GM23338 (cell line): ENCODE measurements at regions not wholly inside any gene's neighbourhood (a gene's known extent, or its start where the extent isn't known, plus 50 kb on each side); places are given as distances from the start of the nearest gene placed in this dataset.

Experiments used
- ATAC-seq: fragments of 200-7000 bp; cut with Tn5 transposase; 3 replicates; pipeline ENCODE4 v1.9.1; 2020
- DNase-seq: peaks from one replicate; pipeline ENCODE4 v3.0.0-alpha.2; 2015; ENCODE audit warnings: low spot score
- H2AFZ ChIP-seq: fragments of 200-600 bp; sonication (generic); 2 replicates; pipeline ENCODE4 v1.8.0; 2016; ENCODE audit warnings: antibody characterized with exemption, mild to moderate bottlenecking, moderate library complexity
- H3F3A ChIP-seq: fragments of 200-600 bp; sonication (generic); replicated peaks from 2 replicates; pipeline ENCODE4 v1.8.0; 2017; ENCODE audit warnings: antibody characterized with exemption, mixed run types, low read depth
- H3K27ac ChIP-seq: fragments of 200-600 bp; sonication (generic); 2 replicates; pipeline ENCODE4 v1.6.1; 2016; ENCODE audit warnings: low read depth
- H3K27me3 ChIP-seq: fragments of 200-600 bp; sonication (generic); 2 replicates; pipeline ENCODE4 v1.8.0; 2016; ENCODE audit warnings: mild to moderate bottlenecking, mixed run types, moderate library complexity; ENCODE audit not compliant: insufficient read depth
- H3K36me3 ChIP-seq: fragments of 200-600 bp; sonication (generic); 2 replicates; pipeline ENCODE4 v1.8.0; 2016; ENCODE audit warnings: mild to moderate bottlenecking; ENCODE audit not compliant: insufficient read depth
- H3K4me1 ChIP-seq: fragments of 200-600 bp; sonication (generic); 2 replicates; pipeline ENCODE4 v1.8.0; 2016; ENCODE audit warnings: mild to moderate bottlenecking, moderate library complexity; ENCODE audit not compliant: insufficient read depth
- H3K4me2 ChIP-seq: fragments of 200-600 bp; sonication (generic); 2 replicates; pipeline ENCODE4 v1.7.1; 2017; ENCODE audit warnings: mixed run types
- H3K4me3 ChIP-seq: fragments of 200-600 bp; sonication (generic); 2 replicates; pipeline ENCODE4 v1.6.1; 2016; ENCODE audit warnings: mixed run types
- H3K79me2 ChIP-seq: fragments of 200-600 bp; sonication (generic); replicated peaks from 2 replicates; pipeline ENCODE4 v1.8.0; 2017; ENCODE audit warnings: mild to moderate bottlenecking; ENCODE audit not compliant: insufficient read depth
- H3K9me2 ChIP-seq: fragments of 200-600 bp; sonication (generic); 2 replicates; pipeline ENCODE4 v1.8.0; 2017; ENCODE audit not compliant: insufficient read depth
- H4K20me1 ChIP-seq: fragments of 200-600 bp; sonication (generic); replicated peaks from 2 replicates; pipeline ENCODE4 v1.8.0; 2017; ENCODE audit warnings: mild to moderate bottlenecking; ENCODE audit not compliant: insufficient read depth
- H3K27ac Mint-ChIP-seq: 2 replicates; pipeline ENCODE4 v1.8.0; 2020; ENCODE audit warnings: inconsistent platforms, mild to moderate bottlenecking, moderate library complexity, mixed read lengths
- H3K27me3 Mint-ChIP-seq: 3 replicates; pipeline ENCODE4 v1.8.0; 2022; ENCODE audit warnings: low read depth, mild to moderate bottlenecking, moderate library complexity, mixed read lengths, inconsistent platforms; ENCODE audit not compliant: insufficient read depth, poor library complexity
- H3K36me3 Mint-ChIP-seq: 3 replicates; pipeline ENCODE4 v1.8.0; 2021; ENCODE audit warnings: low read depth, mild to moderate bottlenecking, inconsistent platforms, moderate library complexity, mixed read lengths
- H3K4me1 Mint-ChIP-seq: 3 replicates; pipeline ENCODE4 v1.8.0; 2020; ENCODE audit warnings: mild to moderate bottlenecking, inconsistent platforms, mixed read lengths
- H3K4me3 Mint-ChIP-seq: 3 replicates; pipeline ENCODE4 v1.8.0; 2021; ENCODE audit warnings: moderate library complexity, mild to moderate bottlenecking, inconsistent platforms, mixed read lengths
- H3K9me3 Mint-ChIP-seq: 3 replicates; pipeline ENCODE4 v1.8.0; 2020; ENCODE audit warnings: moderate library complexity, mild to moderate bottlenecking, inconsistent platforms, mixed read lengths
- CREB1 ChIP-seq: fragments of 250-450 bp; sonication (Bioruptor Pico); IDR thresholded peaks from 2 replicates; pipeline ENCODE4 v1.5.0; 2020; ENCODE audit warnings: low read depth, mild to moderate bottlenecking, moderate library complexity
- CTCF ChIP-seq, 2 experiments: fragments of 200-600 bp in 1 of 2; sonication (generic) in 1 of 2; conservative IDR thresholded peaks; 2 replicates each; pipeline versions ENCODE4 v1.5.1 to v1.6.1; 2016 to 2017; ENCODE audit warnings: antibody characterized with exemption in 2 of 2, low read depth in 2 of 2, mild to moderate bottlenecking in 2 of 2, moderate library complexity in 1 of 2
- EZH2 ChIP-seq: fragments of 200-600 bp; sonication (generic); IDR thresholded peaks from one replicate; pipeline ENCODE4 v1.8.0; 2017; ENCODE audit warnings: antibody characterized with exemption, mild to moderate bottlenecking, low read depth; ENCODE audit not compliant: unreplicated experiment
- EZH2phosphoT487 ChIP-seq: fragments of 200-600 bp; sonication (generic); IDR thresholded peaks from one replicate; pipeline ENCODE4 v1.8.1; 2018; ENCODE audit warnings: antibody characterized with exemption; ENCODE audit not compliant: unreplicated experiment
- JUNB ChIP-seq: IDR thresholded peaks from one replicate; pipeline ENCODE4 v1.6.1; 2016; ENCODE audit warnings: antibody characterized with exemption; ENCODE audit not compliant: unreplicated experiment
- NANOG ChIP-seq: IDR thresholded peaks from 2 replicates; pipeline ENCODE4 v1.6.1; 2016; ENCODE audit warnings: antibody characterized with exemption, borderline replicate concordance
- REST ChIP-seq: IDR thresholded peaks from one replicate; pipeline ENCODE4 v1.6.1; 2018; ENCODE audit warnings: antibody characterized with exemption; ENCODE audit not compliant: unreplicated experiment
- STAT1 ChIP-seq: IDR thresholded peaks from one replicate; pipeline ENCODE4 v1.6.1; 2016; ENCODE audit warnings: antibody characterized with exemption; ENCODE audit not compliant: unreplicated experiment
- ZNF331 ChIP-seq: fragments of 250-450 bp; sonication (Bioruptor Pico); IDR thresholded peaks from 2 replicates; pipeline ENCODE4 v1.5.0; 2020; ENCODE audit warnings: low read depth, mild to moderate bottlenecking, moderate library complexity
- TF ChIP-seq, protein P1 (sequence below): IDR thresholded peaks from 2 replicates; pipeline ENCODE4 v1.6.1; 2016; ENCODE audit warnings: antibody characterized with exemption

- Histone ChIP-seq H3K27ac (no peak overlapping the region), H3K4me1 (peaks cover 5% of the 10 kb centered on the region; the same call in 1 of the 2 replicates), H3K79me2 (no peaks in the 10 kb centered on the region), H4K20me1 (no peaks in the 10 kb centered on the region), H3K27me3 (no peaks in the 10 kb centered on the region), H3F3A (no peaks in the 10 kb centered on the region), H3K4me2 (no peak overlapping the region), H3K36me3 (no peaks in the 10 kb centered on the region), H2AFZ (no peak overlapping the region), H3K4me3 (no peak overlapping the region), H3K9me2 (no peaks in the 10 kb centered on the region)
- no peak overlapping the region for H3K4me3 Mint-ChIP-seq
- no peak for DNase-seq
- peaks cover 1% of the 10 kb centered on the region for H3K27me3 Mint-ChIP-seq
- peaks cover 35% of the 10 kb centered on the region for H3K4me1 Mint-ChIP-seq
- no peak for ATAC-seq
- H3K36me3 Mint-ChIP-seq = peaks cover 12% of the 10 kb centered on the region; the same call in 2 of the 3 replicates
- peaks cover 5% of the 10 kb centered on the region; the same call in 2 of the 3 replicates for H3K9me3 Mint-ChIP-seq
- no peak for TF ChIP-seq ZNF331
- H3K27ac Mint-ChIP-seq = no peak overlapping the region
These were observed 76.7 kb upstream of the SLC38A2 start for GRCh38 chr12:46449316-46449715.

DNA sequence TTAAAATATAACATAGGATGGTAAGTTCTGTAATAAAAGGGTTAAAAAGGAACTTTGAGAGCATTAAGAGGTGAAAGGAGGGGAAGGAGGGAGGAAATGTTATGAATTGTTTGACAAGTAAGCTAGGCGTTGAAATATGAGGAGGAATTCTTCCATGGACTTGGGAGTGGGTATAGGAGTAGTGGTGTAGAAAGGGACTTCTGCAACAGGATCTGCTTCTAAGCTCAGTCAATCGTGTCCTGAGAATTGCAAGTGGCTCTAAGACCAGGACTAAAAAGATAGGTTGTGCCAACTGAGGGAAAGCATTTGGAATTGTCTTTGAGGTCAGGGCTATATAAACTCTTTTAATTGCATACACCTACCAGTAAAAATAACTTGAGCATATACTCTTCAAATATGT lies 74.1 kb upstream of the SLC38A2 start:
- Histone ChIP-seq H2AFZ (no peak overlapping the region), H3K4me1 (0 out of 2 replicates have a peak, but pooled peaks cover 5% of the 10 kb centered on the region), H3K27ac (no peak overlapping the region), H4K20me1 (no peaks in the 10 kb centered on the region), H3K4me3 (no peak overlapping the region), H3K79me2 (no peaks in the 10 kb centered on the region), H3K36me3 (no peaks in the 10 kb centered on the region), H3K27me3 (no peaks in the 10 kb centered on the region), H3K4me2 (no peak overlapping the region), H3F3A (no peaks in the 10 kb centered on the region), H3K9me2 (no peaks in the 10 kb centered on the region)
- Mint-ChIP-seq H3K4me1 (peaks cover 36% of the 10 kb centered on the region), H3K36me3 (peaks cover 12% of the 10 kb centered on the region; the same call in 2 of the 3 replicates), H3K27me3 (peaks cover 4% of the 10 kb centered on the region), H3K4me3 (no peak overlapping the region), H3K27ac (no peak overlapping the region), H3K9me3 (peaks cover 5% of the 10 kb centered on the region; the same call in 2 of the 3 replicates)
- no peak for DNase-seq
- no peak for ATAC-seq
- no peak for TF ChIP-seq ZNF331
- TF ChIP-seq JUNB = no peak
- TF ChIP-seq, protein P1, sequence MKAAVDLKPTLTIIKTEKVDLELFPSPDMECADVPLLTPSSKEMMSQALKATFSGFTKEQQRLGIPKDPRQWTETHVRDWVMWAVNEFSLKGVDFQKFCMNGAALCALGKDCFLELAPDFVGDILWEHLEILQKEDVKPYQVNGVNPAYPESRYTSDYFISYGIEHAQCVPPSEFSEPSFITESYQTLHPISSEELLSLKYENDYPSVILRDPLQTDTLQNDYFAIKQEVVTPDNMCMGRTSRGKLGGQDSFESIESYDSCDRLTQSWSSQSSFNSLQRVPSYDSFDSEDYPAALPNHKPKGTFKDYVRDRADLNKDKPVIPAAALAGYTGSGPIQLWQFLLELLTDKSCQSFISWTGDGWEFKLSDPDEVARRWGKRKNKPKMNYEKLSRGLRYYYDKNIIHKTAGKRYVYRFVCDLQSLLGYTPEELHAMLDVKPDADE = no peak
- no peak for TF ChIP-seq CTCF (conservative IDR thresholded peaks at IDR 0.05; ENCODE audit: low read depth in 2 of 2)
- TF ChIP-seq EZH2 = no peak
- no peak for TF ChIP-seq NANOG
- no peak for TF ChIP-seq EZH2phosphoT487
- no peak for TF ChIP-seq CREB1
- TF ChIP-seq STAT1 = no peak
- TF ChIP-seq REST = no peak
